Erythroblast (primary cell): ENCODE measurements at regions not wholly inside any gene's neighbourhood (a gene's known extent, or its start where the extent isn't known, plus 50 kb on each side); places are given as distances from the start of the nearest gene placed in this dataset.
"Not testable (repeated sequence)": the region's sequence is repeated elsewhere in the genome, so short reads cannot be mapped to it uniquely, and the experiment has no call there.

Experiments
- GATA1 ChIP-seq: IDR thresholded peaks from 2 replicates; pipeline ENCODE4 v1.6.1; 2011; ENCODE audit warnings: low read depth, mild to moderate bottlenecking, control low read depth, low read length, moderate library complexity
- POLR2A ChIP-seq: IDR thresholded peaks from 2 replicates; pipeline ENCODE4 v1.6.1; 2011; ENCODE audit warnings: mild to moderate bottlenecking, low read length

DNA sequence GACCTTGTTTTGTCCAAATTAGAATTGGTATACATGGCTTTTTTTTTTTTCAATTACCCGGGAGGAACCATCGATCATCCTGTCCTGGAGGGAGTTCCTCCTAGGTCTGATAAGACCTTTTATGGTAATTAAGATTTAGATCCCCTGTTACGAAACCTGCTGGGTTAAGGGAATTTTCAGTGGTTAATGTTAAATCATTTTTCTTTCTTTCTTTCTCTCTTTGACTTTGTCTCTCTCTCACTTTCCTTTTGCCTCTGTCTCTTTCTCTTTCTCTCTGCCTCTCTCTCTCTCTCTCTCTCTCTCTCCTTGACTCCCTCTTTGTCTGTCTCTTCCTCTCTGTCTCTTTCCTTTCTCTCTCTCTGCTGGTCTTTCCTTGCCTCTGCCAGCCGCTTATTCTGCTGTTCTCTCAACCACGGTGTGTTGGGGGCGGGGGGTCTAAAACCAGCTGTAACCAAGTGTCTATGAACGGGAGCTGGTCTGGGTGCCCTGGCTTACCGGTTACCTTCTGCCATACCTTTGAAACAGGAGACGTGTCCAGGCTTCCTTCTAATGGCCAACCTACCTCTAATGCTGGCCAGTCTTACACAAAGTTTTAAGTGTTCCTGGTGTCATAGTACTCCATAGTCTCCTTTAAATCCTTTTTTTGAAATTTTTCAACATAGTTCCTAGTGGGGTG lies 815.1 kb downstream of the TRIB2 start:
- not testable (repeated sequence) for TF ChIP-seq POLR2A, GATA1
